ENCODE measurements at regions not wholly inside any gene's neighbourhood (a gene's known extent, or its start where the extent isn't known, plus 50 kb on each side); places are given as distances from the start of the nearest gene placed in this dataset.

GRCh38 chr16:51719376-51719775, 568.3 kb upstream of the SALL1 start:
- peaks cover 0 to 10% (median 3%) of the 10 kb centered on the region in 4 donors for H3K9me3 ChIP-seq
- TF ChIP-seq POLR2A (IDR thresholded peaks at IDR 0.05; ENCODE audit: low read depth) (no peak), EP300 (IDR thresholded peaks at IDR 0.05) (no peak), CTCF (IDR thresholded peaks at IDR 0.05) (no peak), POLR2AphosphoS5 (IDR thresholded peaks at IDR 0.05) (no peak)
- H3K36me3 ChIP-seq = no peaks in the 10 kb centered on the region
- H3K4me3 ChIP-seq = no peak overlapping the region
- H3K27ac ChIP-seq (replicated peaks in 1 of 4) = no peak overlapping the region
- 77% methylated on average over 3 of the region's 3 CpGs for WGBS
- no peak for DNase-seq (ENCODE audit: extremely low spot score)
- H3K4me1 ChIP-seq = no peaks in the 10 kb centered on the region
- H3K27me3 ChIP-seq = peaks cover 0 to 4% (median 0%) of the 10 kb centered on the region in 4 donors
- intact Hi-C loops (cut with DNase I) = no loop called here

DNA sequence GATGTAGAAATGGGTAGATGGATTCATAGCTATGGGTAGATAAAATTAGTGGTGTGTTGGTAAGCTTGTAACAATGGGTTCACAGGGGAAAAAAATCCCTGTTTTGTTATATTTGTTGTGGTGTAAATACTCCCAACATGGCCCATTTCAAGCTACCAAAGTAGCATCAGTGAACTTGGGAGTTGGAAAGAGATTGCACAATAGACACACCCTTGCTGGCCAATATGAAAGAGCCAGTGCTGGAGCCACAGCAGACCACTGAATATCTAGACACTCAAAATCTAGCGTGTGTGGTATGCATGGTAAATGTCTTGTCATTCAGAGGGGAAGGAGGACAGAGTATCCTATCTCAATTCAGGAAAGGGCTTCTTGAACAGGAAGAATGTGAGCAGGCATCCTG, 565.1 kb upstream of the SALL1 start:
- Histone ChIP-seq H3K27me3 (peaks cover 0 to 4% (median 0%) of the 10 kb centered on the region in 4 donors), H3K9me3 (peaks cover 0 to 23% (median 5%) of the 10 kb centered on the region in 4 donors), H3K4me3 (no peak overlapping the region), H3K4me1 (no peaks in the 10 kb centered on the region), H3K27ac (replicated peaks in 1 of 4) (no peak overlapping the region), H3K36me3 (no peaks in the 10 kb centered on the region)
- TF ChIP-seq EP300 (IDR thresholded peaks at IDR 0.05) (no peak), POLR2AphosphoS5 (IDR thresholded peaks at IDR 0.05) (no peak), CTCF (IDR thresholded peaks at IDR 0.05) (no peak), POLR2A (IDR thresholded peaks at IDR 0.05; ENCODE audit: low read depth) (no peak)
- no peak for DNase-seq (ENCODE audit: extremely low spot score)
- intact Hi-C loops (cut with DNase I) = no loop called here
- 91% methylated on average over 1 of the region's 1 CpG for WGBS

DNA sequence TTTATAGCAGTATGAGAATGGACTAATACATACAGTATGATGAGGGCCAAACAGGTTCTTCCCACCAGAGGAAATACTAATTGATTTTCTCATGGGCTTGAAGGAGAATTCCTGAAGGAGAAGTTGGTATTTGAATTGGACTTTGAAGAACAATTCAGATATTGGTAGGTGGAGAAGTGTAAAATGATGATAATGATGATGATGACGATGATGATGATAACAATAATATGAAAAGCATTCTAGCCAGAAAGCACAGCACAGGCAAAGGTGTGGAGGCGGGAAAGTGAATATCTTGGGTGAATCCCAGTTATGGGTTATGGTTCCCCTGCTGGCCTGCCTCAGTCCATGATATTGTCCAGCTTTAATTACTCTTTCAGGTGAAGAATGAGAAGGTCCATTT, 562.4 kb upstream of the SALL1 start:
- no peak overlapping the region for H3K4me3 ChIP-seq
- 97% methylated on average over 2 of the region's 2 CpGs for WGBS
- no peaks in the 10 kb centered on the region for H3K36me3 ChIP-seq
- peaks cover 0 to 23% (median 5%) of the 10 kb centered on the region in 4 donors for H3K9me3 ChIP-seq
- H3K27me3 ChIP-seq = no peaks in the 10 kb centered on the region
- H3K4me1 ChIP-seq = no peaks in the 10 kb centered on the region
- no peak overlapping the region for H3K27ac ChIP-seq (replicated peaks in 1 of 4)
- intact Hi-C loops (cut with DNase I) = no loop called here
- DNase-seq (ENCODE audit: extremely low spot score) = no peak
- TF ChIP-seq CTCF (IDR thresholded peaks at IDR 0.05) = no peak
- no peak for TF ChIP-seq POLR2AphosphoS5 (IDR thresholded peaks at IDR 0.05)
- no peak for TF ChIP-seq EP300 (IDR thresholded peaks at IDR 0.05)
- no peak for TF ChIP-seq POLR2A (IDR thresholded peaks at IDR 0.05; ENCODE audit: low read depth)

GRCh38 chr16:51710905-51711563, 560.0 kb upstream of the SALL1 start:
- WGBS = 65% methylated on average over 2 of the region's 2 CpGs
- intact Hi-C loops (cut with DNase I) = no loop called here

More at GRCh38 chr16:51710905-51711563, 560.0 kb upstream of the SALL1 start:
- DNase-seq (ENCODE audit: extremely low spot score) = no peak
- no peaks in the 10 kb centered on the region for H3K4me1 ChIP-seq
- TF ChIP-seq POLR2AphosphoS5 (IDR thresholded peaks at IDR 0.05) (no peak), EP300 (IDR thresholded peaks at IDR 0.05) (no peak), POLR2A (IDR thresholded peaks at IDR 0.05; ENCODE audit: low read depth) (no peak), CTCF (IDR thresholded peaks at IDR 0.05) (no peak)
- no peak overlapping the region for H3K4me3 ChIP-seq
- no peaks in the 10 kb centered on the region for H3K27me3 ChIP-seq
- H3K36me3 ChIP-seq = no peaks in the 10 kb centered on the region
- H3K9me3 ChIP-seq = peaks cover 0 to 34% (median 9%) of the 10 kb centered on the region in 4 donors
- no peak overlapping the region for H3K27ac ChIP-seq (replicated peaks in 1 of 4)
